GM12878 (cell line): ENCODE measurements at regions not wholly inside any gene's neighbourhood (a gene's known extent, or its start where the extent isn't known, plus 50 kb on each side); places are given as distances from the start of the nearest gene placed in this dataset.

Experiments used
- ATAC-seq: fragments of 200-7000 bp; cut with Tn5 transposase; 3 replicates; pipeline ENCODE4 v1.9.1; 2020; ENCODE audit warnings: mild to moderate bottlenecking, moderate library complexity
- BruUV-seq: library from RNA; stranded (reverse); fragments of 400-500 nt; replicated peaks from 2 replicates; lab custom pipeline; 2021; lab: Mats Ljungman, UMichigan
- CTCF ChIA-PET: fragments of 300-600 bp; sonication (Branson Sonifier 250); formaldehyde crosslinking; extraction: SDS; loops from one replicate; lab custom pipeline; 2021; ENCODE audit warnings: inconsistent platforms; lab: Yijun Ruan, JAX
- POLR2A ChIA-PET: fragments of 350-600 bp; formaldehyde crosslinking; extraction: SDS; loops from one replicate; lab custom pipeline; 2021; ENCODE audit warnings: inconsistent platforms; lab: Charles Lee
- RAD21 ChIA-PET: fragments of 300-600 bp; sonication (Branson Sonifier 250); formaldehyde crosslinking; loops from one replicate; lab custom pipeline; 2023; ENCODE audit warnings: antibody characterized with exemption; ENCODE audit not compliant: unreplicated experiment; lab: Charles Lee
- SMC1A ChIA-PET: fragments of 300-600 bp; sonication (Branson Sonifier 250); formaldehyde crosslinking; loops from one replicate; lab custom pipeline; 2023; ENCODE audit not compliant: unreplicated experiment, uncharacterized antibody; lab: Charles Lee
- DNase-seq: peaks from one replicate; pipeline ENCODE4 v3.0.0-alpha.2; 2011; ENCODE audit warnings: low read depth, low spot score
- FAIRE-seq: peaks from 3 replicates; lab custom pipeline; 2011; peaks lifted over from hg19 to GRCh38; lab: Jason Lieb, UNC
- H2AFZ ChIP-seq: 2 replicates; pipeline ENCODE4 v1.6.0; 2011; ENCODE audit warnings: low read depth, low read length, control low read depth; ENCODE audit not compliant: control insufficient read depth
- H3K27ac ChIP-seq: 2 replicates; pipeline ENCODE4 v1.5.1; 2011; ENCODE audit warnings: control low read depth; ENCODE audit not compliant: control insufficient read depth, insufficient read depth
- H3K27me3 ChIP-seq, 2 experiments: replicated peaks in 1 of 2; 2 replicates each; pipeline versions ENCODE4 v1.6.0 to v1.6.1; 2011; ENCODE audit warnings: low read length in 1 of 2; ENCODE audit not compliant: control insufficient read depth in 2 of 2, insufficient read depth in 2 of 2
- H3K36me3 ChIP-seq, 2 experiments: 2 replicates each; pipeline ENCODE4 v1.5.1; 2011; ENCODE audit warnings: low read length in 1 of 2; ENCODE audit not compliant: control insufficient read depth in 2 of 2, insufficient read depth in 2 of 2
- H3K4me1 ChIP-seq: 2 replicates; pipeline ENCODE4 v1.6.1; 2011; ENCODE audit warnings: mild to moderate bottlenecking, low read length, moderate library complexity, mixed read lengths; ENCODE audit not compliant: control insufficient read depth, insufficient read depth
- H3K4me2 ChIP-seq: 2 replicates; pipeline ENCODE4 v1.6.0; 2011; ENCODE audit warnings: control low read depth; ENCODE audit not compliant: control insufficient read depth, insufficient read depth
- H3K4me3 ChIP-seq: fragments of 200-600 bp; sonication (generic); 2 replicates; pipeline ENCODE4 v1.5.1; 2016
- H3K79me2 ChIP-seq: 2 replicates; pipeline ENCODE4 v1.6.0; 2011; ENCODE audit warnings: low read length; ENCODE audit not compliant: control insufficient read depth, insufficient read depth
- H3K9ac ChIP-seq: 2 replicates; pipeline ENCODE4 v1.8.0; 2011; ENCODE audit warnings: low read length, control low read depth, mixed read lengths; ENCODE audit not compliant: control insufficient read depth, insufficient read depth
- H3K9me3 ChIP-seq: replicated peaks from 3 replicates; pipeline ENCODE4 v1.5.1; 2011; ENCODE audit warnings: mild to moderate bottlenecking, low read length; ENCODE audit not compliant: control insufficient read depth, insufficient read depth
- H4K20me1 ChIP-seq: 2 replicates; pipeline ENCODE4 v1.6.0; 2011; ENCODE audit not compliant: control insufficient read depth, insufficient read depth
- CEBPB ChIP-seq, 2 experiments: fragments of 150-350 bp in 1 of 2; IDR thresholded peaks; 2 replicates each; pipeline ENCODE4 v1.6.1; 2012 to 2014; ENCODE audit warnings: low read depth in 2 of 2, low read length in 2 of 2, borderline replicate concordance in 1 of 2, inconsistent platforms in 1 of 2
- CTCF ChIP-seq, 3 experiments: IDR thresholded peaks in 2 of 3; conservative IDR thresholded peaks in 1 of 3; 2 replicates each; pipeline ENCODE4 v1.5.1; 2011; ENCODE audit warnings: low read depth in 3 of 3, low read length in 3 of 3, mild to moderate bottlenecking in 3 of 3, control low read depth in 2 of 3, moderate library complexity in 2 of 3, inconsistent platforms in 1 of 3, mixed read lengths in 1 of 3; ENCODE audit not compliant: control insufficient read depth in 2 of 3, insufficient read depth in 1 of 3; ENCODE audit errors: extremely low read depth in 1 of 3
- GABPA ChIP-seq: IDR thresholded peaks from 2 replicates; pipeline ENCODE4 v1.6.1; 2014; ENCODE audit warnings: antibody characterized with exemption, low read depth, mild to moderate bottlenecking, inconsistent platforms
- IRF5 ChIP-seq: fragments of 450-650 bp; IDR thresholded peaks from 2 replicates; pipeline ENCODE4 v1.6.1; 2017; ENCODE audit warnings: borderline replicate concordance
- MTA2 ChIP-seq: fragments of 450-650 bp; IDR thresholded peaks from 2 replicates; pipeline ENCODE4 v1.6.1; 2016; ENCODE audit warnings: low read depth, mild to moderate bottlenecking, moderate library complexity
- MYC ChIP-seq: IDR thresholded peaks from 2 replicates; pipeline ENCODE4 v1.6.1; 2011; ENCODE audit warnings: mild to moderate bottlenecking, low read length, moderate library complexity, inconsistent platforms; ENCODE audit not compliant: insufficient read depth, insufficient replicate concordance, insufficient read length, severe bottlenecking
- NR2F1 ChIP-seq: fragments of 450-650 bp; conservative IDR thresholded peaks from 2 replicates; pipeline ENCODE4 v1.6.1; 2017; ENCODE audit warnings: mild to moderate bottlenecking
- RELA ChIP-seq: fragments of 450-650 bp; IDR thresholded peaks from 2 replicates; pipeline ENCODE4 v1.8.0; 2014; ENCODE audit warnings: borderline replicate concordance; ENCODE audit not compliant: partially characterized antibody
- TCF12 ChIP-seq: IDR thresholded peaks from 2 replicates; pipeline ENCODE4 v1.6.1; 2011; ENCODE audit warnings: low read depth, mild to moderate bottlenecking, low read length
- ZBTB11 ChIP-seq: fragments of 450-650 bp; formaldehyde crosslinking; IDR thresholded peaks from 2 replicates; pipeline ENCODE4 v1.5.0; 2022; ENCODE audit warnings: mild to moderate bottlenecking, missing genetic modification characterization
- ZNF207 ChIP-seq: fragments of 450-650 bp; IDR thresholded peaks from 2 replicates; pipeline ENCODE4 v1.6.1; 2014; ENCODE audit warnings: antibody characterized with exemption, mild to moderate bottlenecking, borderline replicate concordance
- ZNF217 ChIP-seq: fragments of 450-650 bp; IDR thresholded peaks from 2 replicates; pipeline ENCODE4 v1.6.1; 2017; ENCODE audit warnings: antibody characterized with exemption, mild to moderate bottlenecking
- WGBS: methylation state at CpG from one replicate; pipeline ENCODE4 v1.1.6; 2016; ENCODE audit warnings: low lambda C conversion rate; ENCODE audit not compliant: insufficient replicate concordance, insufficient coverage; ENCODE audit errors: missing lambda C conversion rate; 5-methylcytosine and 5-hydroxymethylcytosine counted together
- in situ Hi-C: fragments of 300-500 bp; cut with MboI; formaldehyde crosslinking; loops from 9 replicates; pipeline ENCODE4 v1.14.3; 2018; ENCODE audit warnings: mixed read lengths
- intact Hi-C: fragments of 100-400 bp; cut with micrococcal nuclease; formaldehyde crosslinking; loops from one replicate; pipeline ENCODE4 v1.14.2; 2022; ENCODE audit not compliant: unreplicated experiment
- TF ChIP-seq, protein P1 (sequence below): fragments of 450-650 bp; IDR thresholded peaks from 2 replicates; pipeline ENCODE4 v1.6.1; 2017; ENCODE audit warnings: mild to moderate bottlenecking

GRCh38 chr17:77331301-77331864 is 190.6 kb downstream of the SEC14L1 start:
- in situ Hi-C loops (loop anchor here (25.0 kb wide), 1 partner anchor 106 kb away; no protein-coding TSS in a partner anchor), intact Hi-C loops (loop anchor here (1.0 to 5.0 kb wide), 5 partner anchors 41 to 164 kb away; no protein-coding TSS in a partner anchor)
- peak overlapping the region; percentile 39; the same call in 1 of the 2 replicates for H3K4me3 ChIP-seq
- FAIRE-seq = peak; percentile 64
- WGBS = 2% methylated on average over 23 of the region's 23 CpGs
- no peaks in the 10 kb centered on the region for H4K20me1 ChIP-seq
- peak overlapping the region; percentile 78 for H3K4me2 ChIP-seq
- peak overlapping the region; percentile 55 for H3K9ac ChIP-seq
- peak; percentile 95 for ATAC-seq
- DNase-seq = peak; percentile 75
- peaks cover 23% of the 10 kb centered on the region for H3K4me1 ChIP-seq
- no TSS peak for BruUV-seq
- peak overlapping the region; percentile 51 for H3K27ac ChIP-seq
- ChIA-PET SMC1A (interaction anchor here (1.1 to 3.9 kb wide), 19 partner anchors 9 to 163 kb away, joined by 3 to 52 read pairs (median 8); no protein-coding TSS in a partner anchor), RAD21 (interaction anchor here (0.7 to 4.5 kb wide), 19 partner anchors 9 to 681 kb away, joined by 3 to 56 read pairs (median 9); no protein-coding TSS in a partner anchor), POLR2A (interaction anchor here (1.0 to 3.4 kb wide), 4 partner anchors 9 to 110 kb away, joined by 3 to 18 read pairs (median 5); no protein-coding TSS in a partner anchor), CTCF (interaction anchor here (0.9 to 4.8 kb wide), 30 partner anchors 9 to 682 kb away, joined by 3 to 59 read pairs (median 6); no protein-coding TSS in a partner anchor)
- H3K79me2 ChIP-seq = peaks cover 56% of the 10 kb centered on the region
- H3K27me3 ChIP-seq = no peaks in the 10 kb centered on the region
- peaks cover 0 to 2% of the 10 kb centered on the region in 2 experiments; a peak in 1 of 4 replicates for H3K36me3 ChIP-seq
- peak overlapping the region; percentile 12; the same call in 1 of the 2 replicates for H2AFZ ChIP-seq
- no peaks in the 10 kb centered on the region for H3K9me3 ChIP-seq
- no peak for TF ChIP-seq ZBTB11 (CRISPR knock-in tag)
- TF ChIP-seq MYC = no peak
- TF ChIP-seq MTA2 = no peak
- 0 out of 2 replicates have a peak, but pooled peaks have one; percentile 9 for TF ChIP-seq IRF5
- TF ChIP-seq NR2F1 = 0 out of 2 replicates have a peak, but pooled peaks have one; percentile 28
- no peak for TF ChIP-seq ZNF217
- TF ChIP-seq CTCF (IDR thresholded peaks at IDR 0.05 in 2 of 3, conservative IDR thresholded peaks at IDR 0.05 in 1 of 3; ENCODE audit: control insufficient read depth in 2 of 3, extremely low read depth in 1 of 3, insufficient read depth in 1 of 3, low read depth in 3 of 3, low read length in 3 of 3) = peak; percentile 91 to 98 (median 93)
- TF ChIP-seq GABPA = no peak
- TF ChIP-seq, protein P1, sequence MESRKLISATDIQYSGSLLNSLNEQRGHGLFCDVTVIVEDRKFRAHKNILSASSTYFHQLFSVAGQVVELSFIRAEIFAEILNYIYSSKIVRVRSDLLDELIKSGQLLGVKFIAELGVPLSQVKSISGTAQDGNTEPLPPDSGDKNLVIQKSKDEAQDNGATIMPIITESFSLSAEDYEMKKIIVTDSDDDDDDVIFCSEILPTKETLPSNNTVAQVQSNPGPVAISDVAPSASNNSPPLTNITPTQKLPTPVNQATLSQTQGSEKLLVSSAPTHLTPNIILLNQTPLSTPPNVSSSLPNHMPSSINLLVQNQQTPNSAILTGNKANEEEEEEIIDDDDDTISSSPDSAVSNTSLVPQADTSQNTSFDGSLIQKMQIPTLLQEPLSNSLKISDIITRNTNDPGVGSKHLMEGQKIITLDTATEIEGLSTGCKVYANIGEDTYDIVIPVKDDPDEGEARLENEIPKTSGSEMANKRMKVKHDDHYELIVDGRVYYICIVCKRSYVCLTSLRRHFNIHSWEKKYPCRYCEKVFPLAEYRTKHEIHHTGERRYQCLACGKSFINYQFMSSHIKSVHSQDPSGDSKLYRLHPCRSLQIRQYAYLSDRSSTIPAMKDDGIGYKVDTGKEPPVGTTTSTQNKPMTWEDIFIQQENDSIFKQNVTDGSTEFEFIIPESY = no peak
- 0 out of 2 replicates have a peak, but pooled peaks have one; percentile 68 for TF ChIP-seq ZNF207
- TF ChIP-seq TCF12 = no peak
- no peak for TF ChIP-seq CEBPB (IDR thresholded peaks at IDR 0.05; ENCODE audit: borderline replicate concordance in 1 of 2, low read depth in 2 of 2, low read length in 2 of 2)
- TF ChIP-seq RELA = peak; percentile 70
